Endothelial cell of umbilical vein (primary cell): ENCODE measurements at regions not wholly inside any gene's neighbourhood (a gene's known extent, or its start where the extent isn't known, plus 50 kb on each side); places are given as distances from the start of the nearest gene placed in this dataset.

ENCODE experiments used
- BruUV-seq: library from RNA; stranded (reverse); fragments of 400-500 nt; replicated peaks from 2 replicates; lab custom pipeline; 2021; lab: Mats Ljungman, UMichigan
- CTCF ChIA-PET: fragments of 300-600, 350-600 bp; sonication (Branson Sonifier 250); formaldehyde crosslinking; loops from one replicate; lab custom pipeline; 2021; ENCODE audit warnings: antibody characterized with exemption, inconsistent platforms; lab: Charles Lee
- POLR2A ChIA-PET: fragments of 300-600, 350-600 bp; sonication (Branson Sonifier 250); formaldehyde crosslinking; loops from one replicate; lab custom pipeline; 2021; ENCODE audit warnings: antibody characterized with exemption, inconsistent platforms; lab: Charles Lee
- DNase-seq: peaks from one replicate; pipeline ENCODE4 v3.0.0-alpha.2; 2011; ENCODE audit warnings: low read depth, low spot score
- FAIRE-seq: peaks from 2 replicates; lab custom pipeline; 2011; peaks lifted over from hg19 to GRCh38; lab: Jason Lieb, UNC
- H2AFZ ChIP-seq: 2 replicates; pipeline ENCODE4 v1.6.0; 2012; ENCODE audit warnings: low read depth, low read length, control low read depth, inconsistent platforms
- H3K27ac ChIP-seq: 2 replicates; pipeline ENCODE4 v1.5.1; 2011; ENCODE audit warnings: low read depth, mild to moderate bottlenecking, control low read depth, low read length, moderate library complexity; ENCODE audit not compliant: insufficient read depth
- H3K27me3 ChIP-seq, 2 experiments: 2 replicates each; pipeline versions ENCODE4 v1.6.0 to v1.6.1; 2011; ENCODE audit warnings: low read length in 2 of 2, mixed read lengths in 1 of 2; ENCODE audit not compliant: control insufficient read depth in 2 of 2, insufficient read depth in 2 of 2
- H3K36me3 ChIP-seq, 2 experiments: 2 replicates in 1 of 2; 3 replicates in 1 of 2; pipeline ENCODE4 v1.5.1; 2011; ENCODE audit warnings: low read length in 2 of 2, mild to moderate bottlenecking in 1 of 2, moderate library complexity in 1 of 2; ENCODE audit not compliant: control insufficient read depth in 2 of 2, insufficient read depth in 2 of 2; ENCODE audit errors: extremely low read depth in 1 of 2
- H3K4me1 ChIP-seq: 3 replicates; pipeline ENCODE4 v1.5.1; 2011; ENCODE audit warnings: mild to moderate bottlenecking, low read length; ENCODE audit not compliant: control insufficient read depth, insufficient read depth; ENCODE audit errors: extremely low read depth
- H3K4me2 ChIP-seq: 2 replicates; pipeline ENCODE4 v1.6.1; 2011; ENCODE audit warnings: low read length, control low read depth, mixed read lengths; ENCODE audit not compliant: insufficient read depth
- H3K4me3 ChIP-seq, 3 experiments: fragments of 200-600 bp in 1 of 3; sonication (generic), shearing (Covaris generic) in 1 of 3; replicated peaks in 1 of 3; 2 replicates each; pipeline ENCODE4 v1.5.1; 2011 to 2016; ENCODE audit warnings: control low read depth in 3 of 3, low read length in 3 of 3, mild to moderate bottlenecking in 2 of 3, inconsistent platforms in 1 of 3, low read depth in 1 of 3, moderate library complexity in 1 of 3; ENCODE audit not compliant: insufficient read depth in 1 of 3
- H3K79me2 ChIP-seq: 2 replicates; pipeline ENCODE4 v1.6.0; 2012; ENCODE audit warnings: low read length, inconsistent platforms; ENCODE audit not compliant: control insufficient read depth, insufficient read depth
- H3K9ac ChIP-seq: replicated peaks from 2 replicates; pipeline ENCODE3; 2011; ENCODE audit warnings: low read length, control low read depth; ENCODE audit not compliant: insufficient read depth; ENCODE audit errors: extremely low read depth
- H3K9me1 ChIP-seq: replicated peaks from 3 replicates; pipeline ENCODE4 v1.6.0; 2011; ENCODE audit warnings: mild to moderate bottlenecking, low read length; ENCODE audit not compliant: control insufficient read depth, insufficient read depth; ENCODE audit errors: extremely low read depth
- H3K9me3 ChIP-seq: replicated peaks from 2 replicates; pipeline ENCODE4 v1.5.1; 2012; ENCODE audit warnings: low read length, inconsistent platforms; ENCODE audit not compliant: control insufficient read depth, insufficient read depth
- H4K20me1 ChIP-seq: replicated peaks from 2 replicates; pipeline ENCODE3; 2011; ENCODE audit warnings: mild to moderate bottlenecking, low read length; ENCODE audit not compliant: control insufficient read depth, insufficient read depth; ENCODE audit errors: extremely low read depth
- CTCF ChIP-seq, 2 donors: IDR thresholded peaks; 1 replicate in 1 of 2; 2 replicates in 1 of 2; pipeline ENCODE4 v1.5.1; 2011; ENCODE audit warnings: low read length in 2 of 2, mild to moderate bottlenecking in 2 of 2, moderate library complexity in 2 of 2, control low read depth in 1 of 2, inconsistent platforms in 1 of 2, low read depth in 1 of 2; ENCODE audit not compliant: insufficient read depth in 1 of 2; ENCODE audit errors: extremely low read depth in 1 of 2
- EZH2 ChIP-seq: IDR thresholded peaks from 2 replicates; pipeline ENCODE4 v1.6.1; 2012; ENCODE audit warnings: borderline replicate concordance, low read depth, mild to moderate bottlenecking, moderate library complexity, low read length, inconsistent platforms; ENCODE audit not compliant: severe bottlenecking
- FOS ChIP-seq: IDR thresholded peaks from 2 replicates; pipeline ENCODE4 v1.6.1; 2011; ENCODE audit warnings: mild to moderate bottlenecking, low read length, moderate library complexity, borderline replicate concordance; ENCODE audit not compliant: insufficient read depth
- GATA2 ChIP-seq: IDR thresholded peaks from 2 replicates; pipeline ENCODE4 v1.7.0; 2011; ENCODE audit warnings: low read depth, mild to moderate bottlenecking, moderate library complexity, mixed read lengths, low read length; ENCODE audit not compliant: insufficient read length, insufficient read depth
- JUN ChIP-seq: IDR thresholded peaks from 2 replicates; pipeline ENCODE4 v1.6.1; 2011; ENCODE audit warnings: borderline replicate concordance, low read depth; ENCODE audit not compliant: insufficient read length, insufficient read depth
- MAX ChIP-seq: IDR thresholded peaks from 2 replicates; pipeline ENCODE4 v1.6.1; 2011; ENCODE audit not compliant: insufficient read depth, insufficient read length
- MYC ChIP-seq: IDR thresholded peaks from one replicate; pipeline ENCODE4 v1.6.1; 2011; ENCODE audit warnings: mild to moderate bottlenecking, low read depth, low read length
- POLR2A ChIP-seq: IDR thresholded peaks from 2 replicates; pipeline ENCODE4 v1.6.1; 2012; ENCODE audit warnings: low read depth, mild to moderate bottlenecking, control low read depth, low read length
- POLR2AphosphoS5 ChIP-seq: IDR thresholded peaks from 2 replicates; pipeline ENCODE4 v1.6.1; 2012; ENCODE audit warnings: low read depth, mild to moderate bottlenecking, control low read depth, low read length, moderate library complexity; ENCODE audit not compliant: insufficient read depth
- dilution Hi-C: fragments of 300-500 bp; cut with MboI; formaldehyde crosslinking; loops from one replicate; pipeline ENCODE4 v1.15.0; 2019; ENCODE audit warnings: low sequenced_read_pairs; ENCODE audit not compliant: extremely low pct_ligation_motif_present
- intact Hi-C: fragments of 100-400 bp; cut with micrococcal nuclease; formaldehyde crosslinking; loops from one replicate; pipeline ENCODE4 v1.10.0; 2022

- H3K9ac ChIP-seq, result no peak overlapping the region
- no peak overlapping the region for H3K4me3 ChIP-seq
- H2AFZ ChIP-seq, result no peak overlapping the region
- FAIRE-seq, result no peak
- BruUV-seq, result no TSS peak
- ChIA-PET POLR2A (no interaction called here), CTCF (interaction anchor here (1.2 kb wide), 1 partner anchor 13 kb away, joined by 4 read pairs; no protein-coding TSS in a partner anchor)
- H3K79me2 ChIP-seq, result no peaks in the 10 kb centered on the region
- no peaks in the 10 kb centered on the region for H4K20me1 ChIP-seq
- dilution Hi-C loops, result no loop called here
- TF ChIP-seq MAX (no peak), JUN (no peak), FOS (no peak), POLR2A (no peak), EZH2 (no peak), CTCF (IDR thresholded peaks at IDR 0.05; ENCODE audit: extremely low read depth in 1 of 2, insufficient read depth in 1 of 2, low read depth in 1 of 2, low read length in 2 of 2) (no peak), POLR2AphosphoS5 (no peak), MYC (no peak), GATA2 (no peak)
- H3K9me3 ChIP-seq, result no peaks in the 10 kb centered on the region
- no peak for DNase-seq
- peaks cover 0 to 2% of the 10 kb centered on the region in 2 experiments for H3K27me3 ChIP-seq
- no peak overlapping the region for H3K27ac ChIP-seq
- intact Hi-C loops, result no loop called here
- H3K9me1 ChIP-seq, result no peaks in the 10 kb centered on the region
- H3K4me2 ChIP-seq, result no peak overlapping the region
- no peaks in the 10 kb centered on the region for H3K4me1 ChIP-seq
- H3K36me3 ChIP-seq, result no peaks in the 10 kb centered on the region
These were observed 65.2 kb downstream of the HMHB1 start for GRCh38 chr5:143877196-143877595.
